Chondrocyte (in vitro differentiated cells): ENCODE measurements at regions not wholly inside any gene's neighbourhood (a gene's known extent, or its start where the extent isn't known, plus 50 kb on each side); places are given as distances from the start of the nearest gene placed in this dataset.

ENCODE experiments used
- DNase-seq: peaks from one replicate; pipeline ENCODE4 v3.0.0; 2021; ENCODE audit warnings: mixed read lengths, low spot score
- H3K27ac Mint-ChIP-seq: one replicate; pipeline ENCODE4 v1.8.0; 2021; ENCODE audit warnings: mild to moderate bottlenecking, moderate library complexity, mixed read lengths; ENCODE audit not compliant: unreplicated experiment
- H3K27me3 Mint-ChIP-seq: 2 replicates; pipeline ENCODE4 v1.8.0; 2021; ENCODE audit warnings: low read depth, mixed read lengths
- H3K36me3 Mint-ChIP-seq: 2 replicates; pipeline ENCODE4 v1.8.0; 2021; ENCODE audit warnings: low read depth, mixed read lengths
- H3K4me1 Mint-ChIP-seq: 2 replicates; pipeline ENCODE4 v1.8.0; 2021; ENCODE audit warnings: low read depth, mild to moderate bottlenecking, mixed read lengths
- H3K4me3 Mint-ChIP-seq: one replicate; pipeline ENCODE4 v1.8.0; 2021; ENCODE audit warnings: mild to moderate bottlenecking, moderate library complexity, mixed read lengths; ENCODE audit not compliant: unreplicated experiment
- H3K9me3 Mint-ChIP-seq: 2 replicates; pipeline ENCODE4 v1.8.0; 2021; ENCODE audit warnings: low read depth, mixed read lengths
- CTCF ChIP-seq: fragments of 200-600 bp; sonication (generic); IDR thresholded peaks from 2 replicates; pipeline ENCODE4 v1.5.0; 2021; ENCODE audit warnings: antibody characterized with exemption, mild to moderate bottlenecking, moderate library complexity

GRCh38 chr1:82899017-82899416, 1098.3 kb downstream of the ADGRL2 start:
- H3K27me3 Mint-ChIP-seq, result no peaks in the 10 kb centered on the region
- no peak overlapping the region for H3K4me3 Mint-ChIP-seq
- TF ChIP-seq CTCF, result no peak
- H3K9me3 Mint-ChIP-seq, result no peaks in the 10 kb centered on the region
- DNase-seq, result no peak
- no peak overlapping the region for H3K27ac Mint-ChIP-seq
- no peaks in the 10 kb centered on the region for H3K4me1 Mint-ChIP-seq
- no peaks in the 10 kb centered on the region for H3K36me3 Mint-ChIP-seq

DNA sequence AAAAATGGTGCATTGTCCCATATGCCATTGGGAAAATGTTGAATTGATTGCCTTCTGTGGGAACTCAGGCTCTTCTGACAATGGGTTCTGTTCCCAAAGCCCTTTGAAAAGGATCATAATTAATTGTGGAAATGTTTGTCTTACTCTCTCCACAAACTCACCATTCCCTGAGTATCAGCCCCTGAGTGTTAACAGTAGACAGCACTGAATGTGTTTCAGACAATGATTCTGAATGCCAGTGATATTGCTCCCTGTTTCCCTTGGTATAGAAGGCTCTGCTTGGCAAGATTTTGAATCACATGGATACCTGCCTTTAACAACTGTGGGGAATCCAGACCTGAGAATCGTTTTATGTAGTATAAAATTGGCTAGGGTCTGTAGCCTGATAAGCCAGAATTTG, 1096.8 kb downstream of the ADGRL2 start:
- H3K4me3 Mint-ChIP-seq, result no peak overlapping the region
- no peaks in the 10 kb centered on the region for H3K27me3 Mint-ChIP-seq
- no peaks in the 10 kb centered on the region for H3K36me3 Mint-ChIP-seq
- H3K9me3 Mint-ChIP-seq, result no peaks in the 10 kb centered on the region
- no peak for TF ChIP-seq CTCF
- DNase-seq, result no peak
- no peak overlapping the region for H3K27ac Mint-ChIP-seq
- H3K4me1 Mint-ChIP-seq, result no peaks in the 10 kb centered on the region

DNA sequence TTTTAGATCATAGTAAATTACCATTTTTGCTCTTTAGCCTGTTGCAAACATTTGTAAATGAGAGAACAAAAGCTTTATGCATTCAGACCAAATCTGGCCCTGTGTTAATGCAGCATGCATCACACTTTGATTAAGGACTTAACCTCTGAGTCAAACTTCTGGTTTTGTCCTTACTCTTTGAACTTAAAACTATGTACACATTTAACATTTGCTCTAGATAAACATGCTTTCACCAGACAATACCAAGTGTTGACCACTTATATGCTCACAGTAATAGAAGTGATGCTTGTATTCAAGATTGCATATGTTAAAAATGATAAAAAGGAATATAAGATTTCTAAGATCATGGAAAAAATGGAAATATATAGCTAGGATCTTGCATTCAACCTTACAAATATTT, 1095.3 kb downstream of the ADGRL2 start:
- no peak overlapping the region for H3K27ac Mint-ChIP-seq

DNA sequence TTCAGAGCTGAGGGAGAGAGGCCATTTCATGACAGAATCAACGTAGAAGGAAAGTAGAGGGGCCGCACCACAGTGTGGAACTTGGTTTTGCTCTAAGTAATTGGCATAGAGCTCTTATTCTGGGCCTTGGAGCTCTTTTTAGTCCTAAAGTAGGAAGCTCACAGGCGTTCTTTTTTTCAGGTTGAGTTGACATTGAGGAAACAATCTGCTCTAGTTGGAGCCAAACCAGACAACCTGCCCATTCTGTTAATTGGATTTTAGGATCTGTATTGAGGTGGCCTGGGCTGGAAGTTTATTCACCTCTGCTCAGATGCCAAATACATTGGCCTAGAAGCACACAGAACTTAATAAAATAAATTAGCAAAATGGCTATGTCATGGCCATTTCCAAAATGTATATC, 1093.9 kb downstream of the ADGRL2 start:
- no peak for TF ChIP-seq CTCF
- H3K9me3 Mint-ChIP-seq, result no peaks in the 10 kb centered on the region
- H3K27me3 Mint-ChIP-seq, result no peaks in the 10 kb centered on the region
- no peak overlapping the region for H3K27ac Mint-ChIP-seq
- H3K4me3 Mint-ChIP-seq, result no peak overlapping the region
- DNase-seq, result no peak
- H3K4me1 Mint-ChIP-seq, result no peaks in the 10 kb centered on the region
- H3K36me3 Mint-ChIP-seq, result no peaks in the 10 kb centered on the region

More for the DNA sequence above, 1095.3 kb downstream of the ADGRL2 start:
- H3K4me1 Mint-ChIP-seq, result no peaks in the 10 kb centered on the region
- no peak for TF ChIP-seq CTCF
- DNase-seq, result no peak
- no peaks in the 10 kb centered on the region for H3K36me3 Mint-ChIP-seq
- no peak overlapping the region for H3K4me3 Mint-ChIP-seq
- no peaks in the 10 kb centered on the region for H3K9me3 Mint-ChIP-seq
- H3K27me3 Mint-ChIP-seq, result no peaks in the 10 kb centered on the region

GRCh38 chr1:82893712-82894470, 1093.2 kb downstream of the ADGRL2 start:
- DNase-seq, result no peak
- H3K27me3 Mint-ChIP-seq, result no peaks in the 10 kb centered on the region
- H3K36me3 Mint-ChIP-seq, result no peaks in the 10 kb centered on the region
- no peak overlapping the region for H3K27ac Mint-ChIP-seq
- no peak for TF ChIP-seq CTCF
- no peaks in the 10 kb centered on the region for H3K9me3 Mint-ChIP-seq
- no peak overlapping the region for H3K4me3 Mint-ChIP-seq
- H3K4me1 Mint-ChIP-seq, result no peaks in the 10 kb centered on the region
